GM19395 (cell line): ENCODE measurements at regions not wholly inside any gene's neighbourhood (a gene's known extent, or its start where the extent isn't known, plus 50 kb on each side); places are given as distances from the start of the nearest gene placed in this dataset.
"Not testable (repeated sequence)": the region's sequence is repeated elsewhere in the genome, so short reads cannot be mapped to it uniquely, and the experiment has no call there.

Experiments
- ATAC-seq: cut with Tn5 transposase; IDR thresholded peaks from one replicate; pipeline ENCODE4 v1.9.1; 2021; ENCODE audit warnings: mild to moderate bottlenecking, moderate library complexity; ENCODE audit not compliant: unreplicated experiment

DNA sequence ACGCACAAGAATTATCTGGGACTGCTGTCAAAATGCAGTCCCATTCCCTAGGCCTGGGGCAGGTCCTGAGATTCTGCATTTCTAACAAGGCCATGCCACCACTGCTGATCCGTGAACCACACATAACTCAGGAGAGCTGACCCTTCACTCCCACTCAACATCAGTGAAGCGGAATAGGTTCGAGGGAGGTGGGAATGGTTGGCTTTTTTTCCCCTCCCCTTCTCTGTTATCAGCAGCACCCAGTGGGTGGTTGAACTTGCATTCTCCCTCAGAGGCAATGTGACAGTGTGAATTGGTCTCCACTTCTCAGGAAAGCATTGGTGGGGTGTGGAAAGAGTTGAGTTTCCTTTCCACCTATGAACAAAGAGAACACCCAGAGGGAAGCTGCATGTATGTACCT lies 344.3 kb downstream of the GADD45G start:
- no peak for ATAC-seq

DNA sequence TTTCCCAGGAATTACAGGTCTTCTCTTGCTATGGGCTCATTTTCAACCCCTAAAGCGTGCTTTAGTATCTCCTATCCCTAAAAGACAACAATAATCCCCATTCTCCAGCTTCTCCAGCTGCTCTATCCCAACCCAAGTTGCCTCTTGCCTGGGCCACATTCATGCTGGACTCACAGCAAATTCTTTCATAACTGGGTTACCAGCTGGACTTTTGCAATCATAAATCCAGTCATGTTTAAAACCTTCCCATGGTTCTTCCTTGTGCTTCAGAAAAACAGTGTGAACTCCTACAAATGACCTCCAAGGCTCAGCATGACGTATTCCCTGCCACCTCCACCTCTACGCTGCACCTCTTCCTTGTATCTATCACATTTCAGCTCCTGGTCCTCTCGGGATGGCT lies 346.9 kb downstream of the GADD45G start:
- ATAC-seq = no peak

DNA sequence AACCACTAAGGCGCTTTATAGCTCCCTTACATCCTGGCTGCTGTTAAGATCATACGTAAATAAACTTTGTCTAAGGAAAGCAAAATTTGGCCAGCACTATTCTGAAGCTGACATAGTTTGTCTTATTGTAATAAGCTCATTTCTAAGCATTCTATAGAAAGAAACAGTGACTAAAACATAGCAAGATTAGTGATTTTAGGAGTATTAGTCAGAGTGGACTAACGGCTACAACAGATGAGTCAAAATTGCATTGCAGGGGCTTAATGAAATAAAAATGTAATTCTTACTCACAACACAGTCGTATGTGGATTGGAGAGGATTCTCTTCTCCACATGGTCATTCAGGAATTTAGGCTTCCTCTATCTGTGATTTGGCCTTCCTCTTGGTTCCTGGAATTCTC lies 347.6 kb downstream of the GADD45G start:
- ATAC-seq = peak; percentile 47

DNA sequence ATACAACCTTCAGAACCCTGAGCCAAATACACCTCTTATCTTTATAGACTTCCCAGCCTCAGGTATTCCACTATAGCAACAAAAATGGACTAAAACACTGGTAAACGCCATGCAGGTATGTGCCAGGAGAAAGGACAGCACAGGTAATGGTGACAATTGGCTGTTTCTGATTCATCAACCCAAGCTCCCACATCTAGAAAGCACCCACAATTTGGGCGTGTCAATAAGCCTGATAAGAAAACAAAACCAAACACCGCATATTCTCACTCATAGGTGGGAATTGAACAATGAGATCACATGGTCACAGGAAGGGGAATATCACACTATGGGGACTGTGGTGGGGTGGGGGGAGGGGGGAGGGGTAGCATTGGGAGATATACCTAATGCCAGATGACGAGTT lies 348.5 kb downstream of the GADD45G start:
- ATAC-seq = not testable (repeated sequence)

DNA sequence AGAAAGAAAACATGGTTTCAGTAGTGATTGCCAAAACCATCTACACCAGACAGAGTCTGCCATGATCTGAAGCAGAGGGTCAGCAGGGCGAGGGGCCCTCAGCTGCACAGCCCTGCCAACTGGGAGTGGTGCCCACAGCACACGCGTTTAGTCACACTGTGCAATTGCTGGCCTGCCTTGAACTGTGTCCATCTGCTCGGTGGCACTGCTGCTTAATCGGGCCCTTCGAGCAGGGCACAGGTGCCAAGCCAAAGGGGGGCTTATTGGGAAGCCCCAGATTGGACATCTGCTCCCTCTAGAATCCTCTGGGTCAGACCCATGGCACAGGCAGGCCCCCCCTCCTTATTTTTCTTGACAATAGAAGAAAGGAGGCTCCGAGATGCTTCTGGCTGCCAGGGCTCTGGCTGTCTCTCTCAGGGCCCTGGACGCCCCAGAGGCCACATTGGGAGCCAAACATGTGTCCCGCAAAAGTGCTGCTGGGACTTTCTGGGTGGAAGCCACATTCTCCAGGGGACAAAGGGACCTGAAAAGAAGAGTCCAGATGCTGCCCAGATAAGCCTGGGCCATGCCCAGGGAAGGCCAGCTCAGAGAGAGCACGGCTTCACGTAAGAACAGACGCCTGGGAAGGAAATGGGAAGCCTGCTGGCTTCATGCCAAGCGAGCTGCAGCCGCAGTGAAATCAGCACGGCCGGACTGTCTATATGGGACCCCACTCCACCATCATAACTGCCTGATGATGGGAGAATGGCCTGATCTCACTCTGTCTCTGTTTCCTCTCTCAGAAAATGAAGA lies 349.2 kb downstream of the GADD45G start:
- no peak for ATAC-seq

DNA sequence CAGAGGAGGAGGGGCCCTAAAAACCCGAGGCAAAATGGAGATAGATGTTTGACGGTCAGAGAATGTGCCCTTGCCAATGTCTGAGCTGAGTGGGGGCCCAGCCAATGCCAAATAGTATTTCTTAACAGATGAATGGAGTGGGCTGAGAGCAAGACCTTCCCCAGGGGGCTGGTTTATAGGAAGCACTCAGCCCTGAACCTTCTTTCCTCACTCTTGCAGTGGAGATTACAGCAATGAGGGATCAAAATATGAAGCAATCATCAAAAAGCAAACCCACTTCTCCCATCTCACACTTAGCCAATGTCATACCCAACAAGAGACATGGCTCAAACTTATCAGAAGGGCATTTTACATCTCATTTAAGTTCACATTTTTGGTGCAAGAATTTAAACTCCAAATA lies 350.3 kb downstream of the GADD45G start:
- ATAC-seq = no peak

DNA sequence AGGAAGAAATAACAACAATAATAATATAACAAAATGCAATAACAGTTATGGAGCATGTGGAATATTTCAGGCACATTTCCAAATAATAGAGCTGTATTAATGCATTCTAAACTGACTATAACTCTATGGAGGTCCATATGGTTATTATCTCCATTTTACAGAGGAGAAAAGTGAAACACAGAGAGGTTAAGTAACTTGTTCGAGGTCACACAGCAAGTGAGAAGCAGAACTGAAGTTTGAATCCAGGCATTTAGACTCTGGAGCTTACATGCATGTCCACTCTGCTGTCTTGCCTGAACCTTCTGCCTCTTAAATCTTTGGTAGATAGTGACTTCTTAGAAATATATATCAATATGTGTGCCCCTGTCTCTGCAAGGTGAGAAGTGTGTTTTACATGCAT lies 350.8 kb downstream of the GADD45G start:
- no peak for ATAC-seq

DNA sequence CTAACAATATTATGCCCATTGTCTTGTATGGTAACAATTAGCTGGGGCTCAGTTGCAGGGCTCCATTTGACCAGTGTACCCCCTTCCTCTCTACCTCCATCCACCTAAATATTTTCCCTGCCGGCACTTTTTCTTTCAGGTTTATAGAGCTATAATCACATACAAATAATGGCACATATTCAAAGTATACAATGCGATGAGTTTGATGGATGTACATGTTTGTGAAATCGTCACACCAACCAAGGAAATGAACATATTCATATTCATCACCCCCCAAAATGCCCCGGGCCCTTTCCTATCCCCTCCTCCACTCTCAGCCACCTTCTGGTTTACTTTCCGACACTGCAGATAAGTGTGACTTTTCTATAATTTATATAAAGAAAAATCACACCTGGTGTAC lies 351.5 kb downstream of the GADD45G start:
- ATAC-seq = no peak

DNA sequence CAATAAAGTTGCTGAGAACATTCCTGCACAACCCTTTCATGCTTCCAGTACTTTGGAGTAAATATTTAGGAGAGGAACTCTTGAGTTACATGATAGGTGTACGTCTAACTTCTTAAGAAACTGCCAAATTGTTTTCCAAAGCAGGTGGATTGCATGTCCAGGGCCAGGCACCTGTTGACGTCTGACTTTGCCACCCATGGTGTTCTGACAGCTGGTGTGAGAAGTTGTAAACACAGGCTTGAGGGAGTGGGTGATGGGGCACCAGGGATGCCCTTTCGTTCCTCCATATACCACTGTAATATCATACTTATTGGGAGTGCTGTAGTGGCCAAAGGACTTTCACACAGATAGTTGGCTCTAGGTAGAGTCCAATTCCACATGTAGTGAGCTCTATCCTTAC lies 352.1 kb downstream of the GADD45G start:
- ATAC-seq = no peak

DNA sequence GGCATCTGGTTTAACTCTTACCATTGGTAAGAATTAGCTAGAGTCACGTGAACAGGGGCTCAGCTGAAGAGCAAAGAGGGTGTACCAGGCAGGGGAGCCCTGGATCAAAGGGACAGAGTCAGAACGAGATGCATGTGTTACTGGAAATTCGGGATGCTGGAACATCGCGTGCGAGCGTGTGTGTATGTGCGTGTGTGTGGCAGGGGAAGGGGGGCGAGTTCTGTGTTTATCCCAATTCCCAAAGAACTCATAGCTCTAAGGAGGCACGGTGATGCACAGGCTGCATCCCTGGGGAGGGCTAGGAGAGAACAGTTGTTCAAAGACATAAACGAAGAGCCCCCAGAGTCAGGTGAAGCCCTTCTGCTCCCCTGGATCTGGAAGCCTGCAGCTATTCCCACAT lies 353.3 kb downstream of the GADD45G start:
- ATAC-seq = no peak

DNA sequence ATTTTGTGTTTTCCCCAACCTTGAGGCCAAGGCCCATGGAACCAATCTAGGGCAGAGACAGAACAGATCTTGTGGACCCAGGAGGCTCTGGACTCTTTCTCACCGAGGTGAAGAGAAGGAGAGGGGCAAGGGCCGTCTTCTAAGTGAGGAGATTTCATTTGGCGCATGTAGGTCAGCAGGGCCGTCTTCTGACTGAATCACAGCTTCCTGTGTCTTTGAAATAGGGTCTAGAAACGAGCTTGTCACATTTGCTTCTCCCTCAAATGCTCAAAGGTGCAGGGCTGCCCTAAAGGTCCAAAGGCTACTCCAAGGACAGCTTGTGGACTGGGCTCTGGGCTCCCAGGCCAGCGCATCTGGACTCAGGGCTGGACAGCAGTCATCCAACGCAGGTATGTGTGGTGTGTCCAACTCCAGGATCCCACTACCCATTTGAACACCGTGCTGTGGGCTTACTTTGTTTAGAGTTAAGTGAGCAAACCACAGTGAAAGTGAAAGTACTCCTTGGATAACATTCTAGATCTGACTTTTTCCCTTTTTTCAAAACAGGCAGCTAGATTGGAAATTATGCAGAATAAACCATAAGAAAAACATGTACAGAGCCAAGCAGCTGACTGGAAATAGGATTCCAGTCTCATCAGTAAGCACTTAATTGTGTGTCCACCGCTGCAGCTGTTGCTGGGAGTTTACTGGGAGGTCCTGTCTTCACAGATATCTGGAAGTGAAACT lies 357.0 kb downstream of the GADD45G start:
- ATAC-seq = no peak

DNA sequence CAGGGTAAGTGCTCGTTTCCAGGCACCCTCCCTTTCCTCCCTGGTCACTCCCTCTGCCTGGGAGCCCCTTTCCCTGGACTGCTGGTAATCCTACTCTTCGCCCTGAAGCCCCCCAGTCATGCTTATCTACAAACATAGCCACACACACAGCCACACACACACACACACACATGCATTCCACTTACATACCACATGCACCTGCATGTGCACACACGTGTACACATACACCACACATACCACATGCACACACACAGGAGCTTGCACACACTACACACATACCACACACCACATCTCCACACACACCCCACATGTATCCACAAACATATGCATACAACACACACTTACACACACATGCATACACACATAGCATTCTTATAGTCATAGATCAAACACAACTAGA lies 358.5 kb downstream of the GADD45G start:
- no peak for ATAC-seq

DNA sequence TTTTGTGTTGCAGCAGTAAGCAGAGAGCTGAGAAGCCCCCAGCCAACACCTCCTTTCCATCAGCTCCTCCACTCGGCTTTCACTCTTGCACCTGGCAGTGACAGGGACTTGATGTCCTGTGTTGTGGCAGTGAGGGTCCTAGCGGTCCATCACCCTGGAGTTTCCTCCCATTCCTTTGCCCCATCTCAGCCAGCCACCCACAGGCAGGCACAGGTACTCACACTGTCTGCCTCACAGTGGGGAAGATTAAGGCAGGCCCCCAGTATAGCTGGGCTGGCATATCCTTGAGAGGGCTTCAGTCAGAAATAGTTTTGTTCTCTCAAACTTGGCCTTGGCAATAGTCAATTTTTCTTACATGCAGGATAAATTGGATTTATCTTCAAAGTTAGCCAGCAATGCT lies 362.7 kb downstream of the GADD45G start:
- ATAC-seq = no peak

DNA sequence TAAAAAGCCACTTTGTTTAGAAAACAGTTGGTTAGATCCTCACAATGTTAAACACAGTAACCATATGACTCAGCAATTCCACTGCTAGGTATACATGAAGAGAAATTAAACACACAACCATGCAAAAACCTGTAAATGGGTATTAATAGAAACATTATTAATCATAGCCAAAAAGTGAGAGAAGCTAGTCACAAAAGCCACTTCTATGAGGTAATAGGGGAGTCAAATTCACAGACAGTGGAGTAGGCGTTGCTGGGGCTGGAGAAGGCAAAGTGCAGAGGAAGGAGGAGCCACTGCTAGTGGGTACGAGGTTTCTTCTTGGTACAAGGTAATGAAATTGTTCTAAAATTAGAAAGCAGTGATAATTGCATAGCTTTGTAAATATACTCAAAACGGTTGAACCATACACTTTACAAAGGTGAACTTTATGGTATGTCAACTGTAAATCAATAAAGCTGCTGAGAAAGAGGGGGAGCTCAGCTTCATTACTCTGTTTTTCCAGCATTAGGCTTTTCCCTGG lies 364.4 kb downstream of the GADD45G start:
- peak; percentile 58 for ATAC-seq

DNA sequence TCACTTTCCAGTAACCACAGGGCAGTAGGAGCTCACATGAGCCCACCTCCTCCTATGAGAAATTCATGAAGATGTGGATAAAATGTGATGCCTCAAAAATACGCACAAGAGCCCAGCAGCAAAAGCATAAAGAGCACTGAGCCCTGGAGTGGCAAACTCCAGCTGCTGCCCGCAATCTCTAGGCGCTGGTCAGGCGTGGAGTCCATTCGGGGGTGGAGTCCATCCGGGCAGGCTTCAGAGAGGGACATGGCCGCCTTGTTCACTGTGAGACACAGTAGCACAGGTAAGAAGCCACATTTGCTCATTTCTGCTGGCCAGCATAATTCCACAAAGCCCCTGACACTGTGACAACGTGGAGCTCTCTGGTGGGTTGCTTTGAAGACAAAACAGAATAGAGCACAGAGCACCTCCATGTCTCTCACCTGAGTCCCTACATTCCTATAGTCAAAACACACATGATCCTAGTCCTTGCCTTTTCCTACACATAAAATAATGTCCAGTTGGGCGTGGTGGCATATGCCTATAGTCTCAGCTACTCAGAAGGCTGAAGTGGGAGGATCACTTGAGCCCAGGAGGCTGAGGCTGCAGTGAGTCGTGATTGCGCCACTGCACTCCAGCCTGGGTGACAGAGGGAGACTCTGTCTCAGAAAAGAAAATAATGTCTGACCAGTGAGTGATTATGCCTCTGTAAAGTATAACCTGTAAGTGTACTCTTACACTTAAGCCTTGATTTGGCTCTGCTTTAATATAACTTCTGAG lies 365.2 kb downstream of the GADD45G start:
- ATAC-seq = no peak

DNA sequence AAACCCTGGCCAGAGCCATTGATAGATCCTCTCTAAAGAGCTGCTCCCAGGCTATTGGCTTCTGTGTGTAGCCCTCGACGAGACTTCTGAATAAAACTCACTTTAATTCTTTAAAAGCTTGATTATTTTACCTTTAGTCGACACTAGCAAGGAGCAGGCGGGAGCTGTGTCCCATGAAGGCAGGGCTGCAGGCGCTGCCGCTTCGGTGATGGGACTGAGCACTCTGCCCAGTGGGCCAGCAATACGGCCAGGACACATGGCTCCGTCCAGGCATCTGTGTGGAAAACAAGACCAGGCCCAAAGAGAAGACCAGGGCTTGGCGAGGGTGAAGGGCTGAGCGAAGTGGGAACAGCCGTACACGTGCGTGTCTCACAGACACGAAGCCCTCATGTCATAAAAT lies 365.9 kb downstream of the GADD45G start:
- ATAC-seq = no peak

DNA sequence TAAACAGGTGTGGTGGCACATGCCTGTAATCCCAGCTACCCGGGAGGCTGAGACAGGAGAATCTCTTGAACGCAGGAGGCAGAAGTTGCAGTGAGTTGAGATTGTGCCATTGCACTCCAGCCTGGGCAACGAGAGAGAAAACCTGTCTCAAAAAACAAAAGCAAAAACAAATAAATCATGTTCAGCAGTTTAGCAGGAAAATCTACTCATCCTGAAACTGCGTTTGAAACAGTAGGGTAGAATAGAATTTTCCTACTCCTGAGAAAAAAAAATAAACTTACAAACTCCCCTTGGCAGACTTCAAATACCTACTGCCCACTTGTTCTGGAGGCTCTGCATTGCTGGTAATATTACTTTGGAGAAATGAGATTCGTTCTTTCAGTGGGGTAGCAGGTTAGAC lies 367.7 kb downstream of the GADD45G start:
- ATAC-seq = no peak

DNA sequence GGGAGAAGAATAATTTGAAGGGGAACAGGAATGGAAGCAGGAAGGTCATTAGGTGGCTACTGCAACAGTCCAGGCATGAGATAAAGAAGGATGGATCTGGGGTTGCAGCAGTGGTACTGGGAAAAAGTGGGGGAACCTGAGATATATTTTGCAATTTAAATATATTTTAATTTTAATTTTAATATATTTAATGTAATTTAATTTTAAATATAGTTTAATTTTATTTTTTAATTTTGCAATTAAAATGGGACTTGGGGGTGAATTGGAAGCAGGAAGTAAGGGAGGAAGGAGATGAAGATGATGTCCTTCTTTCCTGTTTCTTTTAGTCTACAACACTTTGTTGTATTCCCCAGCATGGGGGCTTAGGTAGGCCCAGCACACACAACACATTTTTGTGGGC lies 369.8 kb downstream of the GADD45G start:
- no peak for ATAC-seq

DNA sequence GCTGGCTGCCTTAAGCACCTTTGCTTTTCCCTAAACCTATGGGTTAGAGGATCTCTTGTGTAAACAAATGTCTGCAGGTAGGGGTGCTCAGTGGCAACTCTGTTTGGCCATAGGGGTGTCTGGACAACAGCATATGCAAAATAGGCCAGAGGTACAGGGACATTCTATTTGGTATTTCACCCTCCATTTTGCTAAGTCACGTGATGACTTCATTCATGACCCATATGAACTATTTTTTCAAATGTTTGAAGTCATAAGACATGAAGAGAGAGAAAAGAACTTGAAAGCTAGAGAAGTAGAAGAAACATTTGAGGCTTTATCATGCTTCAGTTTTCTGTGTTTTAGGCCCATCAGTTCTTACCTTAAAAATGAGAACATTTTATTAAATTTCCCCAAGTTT lies 370.2 kb downstream of the GADD45G start:
- no peak for ATAC-seq

DNA sequence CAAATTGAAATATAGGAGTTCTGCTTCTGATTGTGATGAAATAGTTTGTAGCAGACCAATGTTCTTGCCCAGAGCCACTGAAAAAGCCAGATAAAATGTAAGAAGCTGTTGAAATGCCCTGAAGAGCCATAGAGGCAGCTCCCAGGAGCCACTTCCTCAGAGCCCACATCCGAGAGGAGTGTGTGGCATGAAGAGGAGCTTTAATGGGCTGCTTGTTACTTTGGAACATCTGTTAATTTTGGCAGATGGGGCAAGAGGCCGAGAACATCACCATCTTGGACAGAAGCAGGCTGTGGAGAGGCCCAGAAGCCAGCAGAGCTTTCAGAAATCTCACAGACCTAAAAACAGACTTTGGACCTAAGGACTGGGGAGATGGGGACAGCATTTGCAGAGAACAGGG lies 370.8 kb downstream of the GADD45G start:
- ATAC-seq = no peak

DNA sequence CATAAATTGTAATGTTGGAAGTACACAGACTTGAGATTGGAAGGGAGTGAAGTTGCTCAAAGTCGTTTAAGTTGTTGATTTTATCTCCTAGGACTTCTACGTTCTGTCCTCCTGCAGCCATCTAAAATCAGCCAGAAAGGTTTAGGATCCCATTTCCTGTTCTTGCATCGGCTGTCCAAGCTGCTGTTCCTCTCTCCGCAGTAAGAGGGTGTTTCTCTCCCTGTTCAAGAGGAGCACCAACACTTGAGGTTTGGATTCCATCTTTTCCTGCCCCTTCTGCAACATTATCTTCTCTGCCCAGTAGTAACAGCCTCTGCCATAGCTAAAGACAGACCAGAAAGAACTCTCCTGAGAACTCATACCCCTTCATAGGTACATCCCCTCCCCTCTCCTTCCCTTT lies 373.4 kb downstream of the GADD45G start:
- ATAC-seq = no peak

DNA sequence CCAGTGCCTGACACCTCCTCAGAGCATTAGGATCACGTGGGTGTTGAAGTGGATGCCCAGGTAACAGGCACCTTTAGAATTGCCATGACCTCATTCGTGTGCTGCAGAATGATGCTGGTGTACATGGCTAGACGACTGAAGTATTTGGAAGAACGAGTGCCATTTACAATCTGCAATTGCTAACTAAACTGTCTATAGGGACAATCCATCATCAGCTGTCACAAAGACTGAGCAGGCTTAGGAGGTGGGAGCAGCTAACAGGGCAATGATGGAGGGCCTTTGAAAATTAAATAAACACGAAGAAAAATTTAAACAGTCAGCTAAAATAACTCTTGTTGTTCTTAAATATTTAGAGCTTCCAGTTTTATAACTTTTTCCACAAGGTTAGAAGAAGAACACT lies 375.8 kb downstream of the GADD45G start:
- ATAC-seq = no peak
